Skin epidermis (tissue), 12 donors: ENCODE measurements at regions not wholly inside any gene's neighbourhood (a gene's known extent, or its start where the extent isn't known, plus 50 kb on each side); places are given as distances from the start of the nearest gene placed in this dataset.
"Not testable (repeated sequence)": the region's sequence is repeated elsewhere in the genome, so short reads cannot be mapped to it uniquely, and the experiment has no call there.

Experiments used
- H3K27ac ChIP-seq, 21 experiments: fragments of 200-600 bp; sonication (generic) in 11 of 21; one replicate each; pipeline ENCODE4 v1.5.0; 2020; ENCODE audit warnings: mild to moderate bottlenecking in 3 of 21, inconsistent platforms in 2 of 21, moderate library complexity in 2 of 21
- H3K4me3 ChIP-seq, 7 experiments: fragments of 200-600 bp; sonication (generic) in 2 of 7; one replicate each; pipeline ENCODE4 v1.5.0; 2020; ENCODE audit warnings: inconsistent platforms in 2 of 7, mild to moderate bottlenecking in 2 of 7, moderate library complexity in 1 of 7

DNA sequence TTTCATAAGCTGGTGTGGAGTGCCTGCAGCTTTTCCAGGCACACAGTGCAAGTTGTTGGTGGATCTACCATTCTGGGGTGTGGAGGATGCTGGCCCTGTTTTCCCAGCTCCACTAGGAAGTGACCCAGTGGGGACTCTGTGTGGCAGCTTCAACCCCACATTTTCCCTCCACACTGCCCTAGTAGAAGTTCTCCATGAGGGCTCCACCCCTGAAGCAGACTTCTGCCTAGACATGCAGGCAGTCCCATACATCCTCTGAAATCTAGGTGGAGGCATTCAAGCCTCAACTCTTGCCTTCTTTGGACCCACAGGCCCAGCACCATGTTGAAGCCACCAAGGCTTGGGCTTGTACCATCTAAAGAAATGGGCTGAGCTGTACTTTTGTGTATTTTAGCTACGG lies 206.2 kb upstream of the GRM7 start:
- Histone ChIP-seq H3K4me3 (no peak overlapping the region), H3K27ac (no peak overlapping the region)

DNA sequence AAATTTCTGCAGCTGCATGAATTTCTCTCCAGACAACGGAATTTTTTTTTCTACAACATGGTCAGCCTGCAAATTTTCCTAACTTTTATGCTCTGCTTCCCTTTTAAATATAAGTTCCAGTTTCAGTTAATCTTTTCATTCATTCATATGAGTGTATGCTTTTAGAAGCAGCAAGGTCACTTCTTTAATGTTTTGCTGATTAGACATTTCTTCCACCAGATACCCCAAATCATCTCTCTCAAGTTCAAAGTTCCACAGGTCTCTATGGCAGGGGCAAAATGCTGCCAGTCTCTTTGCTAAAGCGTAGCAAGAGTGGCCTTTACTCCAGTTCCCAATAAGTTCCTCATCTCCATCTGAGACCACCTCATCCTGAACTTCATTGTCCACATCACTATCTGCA lies 205.6 kb upstream of the GRM7 start:
- Histone ChIP-seq H3K4me3 (no peak overlapping the region), H3K27ac (no peak overlapping the region)

DNA sequence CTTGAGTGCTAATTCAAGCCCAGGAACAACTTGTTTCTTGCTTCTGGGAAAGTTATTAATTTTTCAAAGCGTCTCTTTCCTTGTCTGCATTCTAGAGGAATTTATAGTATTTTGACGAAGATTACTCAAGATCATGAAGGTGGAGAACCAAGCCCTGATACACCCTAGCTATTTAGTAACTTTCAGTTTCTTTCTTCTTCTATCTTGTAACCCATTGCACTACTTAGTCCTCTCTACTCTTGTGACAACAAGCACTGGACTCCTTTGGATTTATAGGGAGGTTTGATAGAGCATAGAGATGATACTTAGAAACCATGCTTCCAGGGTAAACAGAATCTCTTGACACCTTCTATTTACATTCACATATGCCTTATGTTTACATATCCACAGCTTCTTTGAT lies 203.3 kb upstream of the GRM7 start:
- Histone ChIP-seq H3K4me3 (no peak overlapping the region), H3K27ac (no peak overlapping the region)

DNA sequence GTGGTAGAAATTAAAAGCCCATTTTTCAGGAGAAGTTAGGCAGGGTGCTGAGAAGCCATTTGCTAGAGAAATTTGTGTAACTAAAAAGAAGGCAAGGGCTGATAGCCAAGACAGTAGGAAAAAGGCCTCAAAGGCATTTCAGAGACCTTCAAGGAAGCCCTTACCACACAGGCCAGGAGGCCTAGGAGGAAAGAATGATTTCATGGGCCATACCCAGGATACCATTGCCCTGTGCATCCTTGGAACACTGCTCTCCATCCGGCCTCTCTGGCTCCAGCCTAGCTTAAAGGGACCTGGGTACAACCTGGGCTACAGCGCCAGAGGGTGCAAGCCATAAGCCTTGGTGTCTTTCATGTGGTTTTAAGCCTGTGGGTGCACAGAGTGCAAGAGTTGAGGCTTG lies 193.6 kb upstream of the GRM7 start:
- no peak overlapping the region for H3K27ac ChIP-seq
- no peak overlapping the region for H3K4me3 ChIP-seq

DNA sequence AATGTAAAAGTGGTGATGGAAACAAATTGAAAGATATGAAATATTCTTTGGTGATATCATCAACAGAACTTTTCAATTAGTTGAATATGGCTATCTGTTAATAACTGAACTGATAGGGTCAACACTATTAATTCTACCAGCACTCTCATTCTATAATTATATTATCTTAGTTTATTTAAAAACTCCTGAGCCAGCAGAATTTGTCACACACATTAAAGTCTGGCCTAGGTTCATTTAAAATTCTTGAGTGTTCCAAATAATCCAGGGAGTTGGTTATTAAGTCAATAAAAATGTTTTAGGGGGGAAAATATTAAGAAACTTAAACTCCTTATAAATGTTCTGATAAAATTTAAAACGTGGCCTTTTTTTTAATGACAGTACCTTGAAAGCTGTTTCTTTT lies 189.6 kb upstream of the GRM7 start:
- no peak overlapping the region for H3K4me3 ChIP-seq
- H3K27ac ChIP-seq = no peak overlapping the region

DNA sequence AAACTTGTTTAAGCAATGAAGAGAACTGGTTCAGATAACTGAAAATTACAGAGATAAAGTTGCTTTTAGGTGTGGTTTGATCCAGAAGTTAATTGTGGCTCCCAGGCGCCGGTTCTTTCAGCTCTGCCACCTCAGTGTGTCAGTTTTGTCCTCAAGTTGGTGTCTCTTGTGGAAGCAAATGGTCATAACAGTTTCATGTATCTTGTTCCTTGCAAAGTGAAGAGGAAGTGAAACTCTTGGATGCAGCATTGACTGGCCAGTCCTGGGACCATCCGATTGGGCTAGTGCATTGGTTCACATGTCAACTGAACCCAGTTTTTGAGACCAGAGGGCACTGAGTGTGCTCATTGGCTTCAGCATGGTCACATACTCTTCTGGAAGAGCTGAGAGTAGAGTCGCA lies 181.4 kb upstream of the GRM7 start:
- Histone ChIP-seq H3K27ac (no peak overlapping the region), H3K4me3 (no peak overlapping the region)

DNA sequence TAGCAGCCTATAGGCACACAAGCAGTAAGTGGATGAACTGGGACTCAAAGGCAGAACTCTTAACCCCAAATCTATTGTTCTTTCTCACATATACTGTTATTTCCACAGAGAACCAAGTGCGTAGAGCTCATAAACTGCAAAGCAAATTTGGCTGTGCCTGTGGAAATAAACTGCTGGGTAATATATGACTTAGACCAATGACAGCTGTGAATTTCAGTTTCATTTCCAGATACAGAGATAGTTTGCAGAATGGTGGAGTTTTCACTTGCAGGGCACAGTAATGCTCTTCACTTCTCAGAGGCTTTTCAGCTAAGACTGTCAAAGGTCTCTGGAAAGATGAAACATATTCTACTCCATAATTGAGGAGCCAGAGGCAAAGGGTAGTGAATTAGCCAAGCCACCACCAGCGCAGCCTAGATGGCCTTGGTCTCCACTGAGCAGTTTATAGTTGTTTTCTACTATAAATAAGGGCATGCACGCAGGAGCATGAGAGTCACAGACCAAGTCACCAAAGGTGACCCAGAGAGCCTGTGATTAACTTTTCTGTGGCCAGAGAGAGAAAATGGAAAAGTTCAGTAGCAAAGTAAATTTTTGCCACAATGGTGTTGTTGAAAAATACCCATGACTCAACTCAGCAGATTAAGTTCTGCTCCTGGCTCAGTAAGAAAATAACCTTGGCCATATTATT lies 180.7 kb upstream of the GRM7 start:
- Histone ChIP-seq H3K27ac (no peak overlapping the region), H3K4me3 (no peak overlapping the region)

DNA sequence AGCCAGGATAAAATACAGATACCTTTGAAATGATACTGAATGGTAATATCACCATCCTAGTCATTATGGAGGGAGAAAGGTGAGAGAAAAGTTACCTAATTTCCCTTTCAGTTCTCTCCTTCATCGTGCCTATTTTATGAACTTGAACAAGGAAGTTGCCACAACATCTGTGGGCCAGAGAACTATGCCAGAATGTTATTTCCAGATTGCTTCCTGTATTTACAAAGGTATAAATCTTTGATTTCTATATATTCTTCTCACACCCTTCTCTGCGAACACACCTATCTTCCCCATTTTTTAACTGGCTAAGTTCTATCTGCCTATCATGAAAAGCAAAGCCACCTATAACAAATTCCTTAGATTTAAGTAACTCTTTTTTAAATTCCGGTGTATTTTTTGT lies 163.6 kb upstream of the GRM7 start:
- Histone ChIP-seq H3K27ac (no peak overlapping the region), H3K4me3 (no peak overlapping the region)

DNA sequence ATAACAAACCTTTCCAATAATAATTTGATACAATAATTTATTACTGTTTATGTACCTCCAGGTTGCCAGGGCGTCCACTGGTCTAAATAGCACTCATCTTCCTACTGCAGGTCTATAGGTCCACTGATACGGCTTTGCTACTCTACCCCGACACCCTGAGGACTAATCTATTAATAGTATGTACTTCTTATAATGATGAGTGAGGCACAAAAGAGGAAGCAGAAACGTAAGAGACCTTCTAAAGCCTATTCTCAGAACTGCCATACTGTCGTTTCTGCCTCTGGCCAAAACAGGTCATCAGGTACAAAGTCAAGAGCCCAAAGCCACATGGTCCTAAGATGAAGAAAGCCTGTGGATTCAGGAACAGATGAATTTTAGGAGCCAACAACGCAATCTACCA lies 163.2 kb upstream of the GRM7 start:
- Histone ChIP-seq H3K4me3 (no peak overlapping the region), H3K27ac (no peak overlapping the region)

DNA sequence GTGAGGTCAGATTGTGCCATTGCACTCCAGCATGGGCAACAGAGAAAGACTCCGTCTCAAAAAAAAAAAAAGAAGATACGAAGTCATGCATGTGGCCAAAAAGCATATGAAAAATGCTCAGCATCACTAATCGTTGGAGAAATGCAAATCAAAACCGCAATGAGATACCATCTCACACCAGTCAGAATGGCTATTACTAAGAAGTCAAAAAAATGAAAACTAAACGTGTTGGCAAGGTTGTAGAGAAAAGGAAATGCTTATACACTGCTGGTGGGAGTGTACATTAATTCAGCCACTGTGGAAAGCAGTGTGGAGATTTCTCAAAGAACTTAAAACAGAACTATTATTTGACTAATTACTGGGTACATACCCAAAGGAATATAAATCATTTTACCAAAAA lies 156.1 kb upstream of the GRM7 start:
- not testable (repeated sequence) for H3K4me3 ChIP-seq

DNA sequence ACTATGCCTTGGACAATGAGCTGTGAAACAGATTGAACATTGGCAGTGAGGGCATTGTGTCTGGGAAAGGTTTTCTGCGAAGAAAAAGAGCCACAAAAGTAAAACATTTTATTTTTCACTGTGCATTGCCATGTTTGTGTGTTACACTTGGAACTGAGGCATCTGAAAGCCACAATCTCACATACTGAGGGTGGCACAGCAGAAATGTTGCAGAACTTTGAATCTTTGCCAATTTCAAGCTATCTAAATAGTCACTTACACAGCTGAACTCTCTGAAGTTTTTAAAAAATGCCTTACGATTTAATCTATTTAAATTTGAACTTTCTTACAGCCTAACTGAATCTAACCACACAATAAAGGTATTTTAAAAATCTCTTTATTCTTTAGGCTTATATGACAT lies 154.1 kb upstream of the GRM7 start:
- Histone ChIP-seq H3K27ac (no peak overlapping the region), H3K4me3 (no peak overlapping the region)

More for the DNA sequence above, 156.1 kb upstream of the GRM7 start:
- H3K27ac ChIP-seq = not testable (repeated sequence)

DNA sequence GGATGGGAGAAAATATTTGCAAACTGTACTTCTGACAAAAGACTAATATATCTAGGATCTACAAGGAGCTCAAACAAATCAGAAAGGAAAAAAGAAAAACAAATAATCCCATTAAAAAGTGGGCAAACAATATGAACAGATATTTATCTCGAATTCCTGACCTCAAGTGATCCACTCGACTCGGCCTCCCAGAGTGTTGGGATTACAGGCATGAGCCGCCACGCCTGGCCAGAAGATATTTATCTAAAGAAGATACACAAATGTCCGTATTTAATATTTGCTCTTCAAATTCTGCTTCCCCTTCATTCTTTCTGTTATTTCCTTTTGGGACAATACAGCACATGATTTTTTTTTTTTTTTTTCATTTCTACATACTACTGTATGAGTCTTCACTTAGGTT lies 151.7 kb upstream of the GRM7 start:
- H3K27ac ChIP-seq = no peak overlapping the region
- H3K4me3 ChIP-seq = no peak overlapping the region

DNA sequence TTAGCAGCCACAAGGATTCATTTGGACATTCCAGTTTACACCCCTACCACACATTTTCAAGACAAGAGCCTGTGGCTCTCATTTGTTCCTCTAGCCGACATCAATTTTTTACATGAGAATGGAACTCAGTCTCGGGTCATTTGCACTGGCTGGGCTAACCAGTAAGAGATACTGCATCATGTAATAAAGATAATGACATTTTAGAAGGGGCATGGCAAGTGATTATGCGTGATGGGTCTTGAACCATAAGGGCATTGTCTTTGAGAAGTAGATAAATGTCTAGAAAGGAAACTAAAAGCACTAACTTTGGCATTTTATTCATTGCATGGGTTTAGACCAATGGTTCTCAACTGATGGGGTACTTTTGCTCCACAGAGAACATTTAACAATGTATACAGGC lies 146.0 kb upstream of the GRM7 start:
- Histone ChIP-seq H3K4me3 (no peak overlapping the region), H3K27ac (no peak overlapping the region)

DNA sequence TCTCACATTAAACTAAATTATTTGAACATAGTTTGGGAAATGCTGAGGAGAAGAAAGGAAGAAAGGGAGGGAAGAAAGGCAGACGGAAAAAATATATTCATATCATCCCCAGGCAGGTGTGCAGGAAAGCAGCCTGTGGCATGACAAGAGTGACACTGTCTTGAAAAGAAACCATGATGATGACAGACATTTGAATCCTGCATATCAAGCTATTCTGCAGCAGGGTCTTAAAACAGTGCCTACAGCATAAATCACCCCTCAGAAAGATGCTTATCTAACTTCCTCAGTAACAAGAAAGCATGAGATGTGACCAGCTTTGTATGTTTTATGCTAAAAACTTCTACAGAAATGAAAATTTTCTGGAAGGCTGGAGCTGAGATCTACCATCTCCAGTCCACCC lies 144.5 kb upstream of the GRM7 start:
- Histone ChIP-seq H3K4me3 (no peak overlapping the region), H3K27ac (no peak overlapping the region)

DNA sequence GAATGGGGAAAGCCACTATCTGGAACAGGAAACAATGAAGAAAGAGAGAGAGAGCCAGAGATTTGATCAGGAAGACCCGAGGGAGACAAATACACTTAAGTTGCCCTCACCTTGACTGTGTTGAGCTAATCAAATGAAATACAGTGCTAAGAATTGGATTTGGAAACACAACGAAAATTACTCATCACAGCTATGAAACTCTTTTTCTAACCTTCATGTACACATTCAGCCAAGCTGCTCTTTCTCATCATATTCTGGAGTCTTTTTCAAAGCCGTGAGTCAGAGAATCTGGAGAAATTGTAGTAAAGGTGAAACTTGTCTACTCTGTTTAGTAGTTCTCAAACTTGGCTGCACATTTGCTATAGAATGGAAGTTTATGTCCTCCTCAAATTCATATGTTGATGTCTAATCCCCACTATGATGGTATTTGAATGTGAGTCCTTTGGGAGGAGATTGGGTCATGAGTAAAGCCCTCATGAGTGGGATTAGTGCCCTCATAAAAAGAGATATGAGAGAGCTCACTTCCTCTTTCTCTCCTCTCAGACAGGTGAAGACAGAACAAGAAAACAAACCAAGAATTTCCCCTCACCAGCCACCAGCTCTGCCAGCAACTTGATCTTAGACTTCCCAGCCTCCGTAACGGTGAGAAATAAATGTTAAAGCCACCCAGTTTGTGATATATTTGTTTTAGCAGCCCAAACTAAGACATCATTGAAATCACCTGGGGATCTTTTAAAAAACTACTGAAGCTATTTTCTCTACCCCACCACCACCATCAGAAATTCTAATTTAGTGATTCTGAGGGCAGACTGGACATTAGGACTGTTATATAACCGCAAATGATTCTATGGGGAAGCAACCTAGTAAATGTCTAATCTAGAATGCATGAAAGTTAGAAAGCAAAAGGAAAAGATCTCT lies 143.6 kb upstream of the GRM7 start:
- Histone ChIP-seq H3K27ac (no peak overlapping the region), H3K4me3 (no peak overlapping the region)

DNA sequence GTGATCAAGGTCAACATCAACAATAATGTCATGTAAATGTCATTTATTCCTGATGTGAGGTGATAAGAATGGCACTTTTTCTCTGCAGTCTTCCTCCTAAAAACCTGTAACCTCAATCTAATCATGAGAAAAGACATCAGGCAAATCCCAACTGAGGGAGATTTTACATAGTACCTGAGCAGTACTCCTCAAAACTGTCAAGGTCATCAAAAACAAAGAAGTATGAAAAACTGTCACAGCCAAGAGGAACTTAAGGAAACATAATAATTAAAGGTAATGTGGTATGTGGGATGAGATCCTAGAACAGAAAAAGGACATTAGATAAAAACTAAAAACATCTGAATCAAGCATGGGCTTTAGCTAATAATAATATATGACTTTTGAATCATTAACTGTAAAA lies 140.9 kb upstream of the GRM7 start:
- Histone ChIP-seq H3K4me3 (no peak overlapping the region), H3K27ac (no peak overlapping the region)

DNA sequence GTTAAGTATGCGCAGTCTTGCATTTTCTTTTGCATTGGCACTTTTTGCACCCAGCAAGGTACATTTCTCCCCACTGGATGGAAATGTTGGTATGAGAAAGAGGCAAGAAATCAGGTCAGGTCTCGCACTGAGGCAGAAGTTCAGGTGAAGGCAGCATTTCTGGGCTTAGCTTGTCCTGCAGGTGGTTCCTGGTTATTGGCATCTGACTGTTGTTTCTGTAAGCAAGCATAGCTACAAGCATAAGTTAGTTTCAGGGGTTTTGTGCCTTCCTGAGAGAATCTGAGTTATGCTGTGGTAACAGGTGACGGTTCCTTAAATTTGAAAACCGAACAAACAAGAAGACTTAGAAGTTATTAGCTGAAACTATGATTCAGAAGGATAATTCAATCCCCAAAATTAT lies 139.4 kb upstream of the GRM7 start:
- no peak overlapping the region for H3K27ac ChIP-seq

DNA sequence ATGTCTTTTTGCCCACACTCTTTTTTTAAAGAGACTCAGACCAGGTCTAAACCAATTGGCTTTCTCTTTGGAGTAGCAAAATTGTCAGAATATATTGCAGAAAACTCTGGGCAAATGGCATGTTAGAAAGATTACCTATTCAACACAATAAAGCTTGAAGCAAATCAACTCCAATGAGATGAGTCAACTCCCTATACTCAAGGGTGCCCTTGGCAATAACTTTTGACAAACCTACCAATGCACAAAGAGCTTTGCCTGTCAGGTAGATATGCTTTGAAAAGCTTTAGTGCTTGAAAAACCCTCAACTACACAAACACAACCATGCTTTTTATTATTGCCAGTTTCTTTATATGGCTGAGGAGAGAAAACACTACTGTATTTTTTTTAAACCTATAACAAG lies 137.7 kb upstream of the GRM7 start:
- Histone ChIP-seq H3K27ac (no peak overlapping the region), H3K4me3 (no peak overlapping the region)

More for the DNA sequence above, 139.4 kb upstream of the GRM7 start:
- no peak overlapping the region for H3K4me3 ChIP-seq

DNA sequence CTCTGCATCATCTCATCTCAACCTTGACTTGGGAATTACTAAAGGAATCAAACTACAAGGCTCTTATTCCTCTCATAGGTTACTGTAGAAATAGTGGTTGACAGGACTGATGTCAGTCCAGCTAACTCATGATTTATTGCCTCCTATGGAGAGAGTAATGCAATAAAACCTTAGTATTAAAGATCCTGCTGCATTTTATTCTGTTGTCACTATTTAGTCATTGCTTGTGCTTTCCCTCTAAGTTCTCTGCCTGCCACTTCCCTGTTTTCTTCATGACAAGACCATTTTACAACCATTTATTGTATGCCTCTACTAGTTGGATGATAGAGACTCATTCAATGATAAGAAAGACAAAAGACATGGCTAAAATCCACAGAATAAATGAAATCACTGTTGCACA lies 134.1 kb upstream of the GRM7 start:
- Histone ChIP-seq H3K27ac (no peak overlapping the region), H3K4me3 (no peak overlapping the region)

DNA sequence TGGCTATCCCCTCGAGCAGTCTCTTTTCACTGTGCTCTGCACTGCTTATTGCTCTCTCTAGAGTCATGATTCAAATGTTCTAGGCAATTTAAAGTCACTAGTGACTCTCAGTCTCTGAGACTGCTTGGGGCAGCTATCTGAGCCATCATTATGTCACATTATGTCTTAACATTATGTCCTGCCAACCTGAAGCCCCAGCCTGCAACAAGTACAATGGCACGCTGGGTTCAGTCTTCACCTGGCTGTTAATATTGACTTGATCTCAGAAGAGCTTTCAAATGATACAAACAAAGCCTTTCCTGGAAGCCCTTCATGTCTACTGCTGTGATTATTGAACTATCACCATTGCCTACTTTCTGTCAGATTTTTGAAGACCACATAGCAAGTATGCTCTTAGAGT lies 128.1 kb upstream of the GRM7 start:
- H3K4me3 ChIP-seq = no peak overlapping the region
- H3K27ac ChIP-seq = no peak overlapping the region

DNA sequence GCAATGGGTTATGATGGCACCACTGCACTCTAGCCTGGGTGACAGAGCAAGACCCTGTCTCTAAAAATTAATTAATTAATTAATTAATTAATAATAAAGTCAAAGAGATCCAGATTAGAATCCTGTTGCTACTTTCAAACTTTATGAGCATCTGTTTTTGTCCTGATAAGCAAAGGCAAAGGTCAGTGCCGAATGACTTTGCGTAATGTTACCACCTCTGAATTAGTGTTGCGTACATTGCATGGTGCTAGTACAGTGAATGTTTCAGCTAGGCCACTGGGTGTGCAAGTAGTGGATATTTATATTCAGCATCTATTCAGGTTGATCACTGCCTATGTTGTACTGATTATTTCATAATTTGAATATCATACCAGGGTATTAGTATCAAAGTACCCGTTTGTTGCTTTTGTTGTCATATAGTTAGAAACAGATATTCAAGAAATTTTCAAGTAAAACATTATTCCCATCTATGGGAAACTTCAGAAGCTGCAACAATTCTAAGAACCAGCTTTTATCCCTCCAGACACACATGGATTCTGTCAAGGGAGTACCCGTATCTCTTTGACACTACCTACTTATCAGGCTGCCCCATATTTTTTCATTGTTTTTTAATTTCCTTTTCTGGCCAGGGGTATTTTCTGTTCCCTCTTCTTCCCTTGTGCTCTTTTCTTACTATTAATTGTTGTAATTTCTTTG lies 127.1 kb upstream of the GRM7 start:
- no peak overlapping the region for H3K4me3 ChIP-seq
- H3K27ac ChIP-seq = no peak overlapping the region
